IMR-90 (cell line): ENCODE measurements at regions not wholly inside any gene's neighbourhood (a gene's known extent, or its start where the extent isn't known, plus 50 kb on each side); places are given as distances from the start of the nearest gene placed in this dataset.

ENCODE experiments used
- ATAC-seq: fragments of 200-7000 bp; cut with Tn5 transposase; 2 replicates; pipeline ENCODE4 v1.9.1; 2020; ENCODE audit warnings: low read depth, mild to moderate bottlenecking, moderate library complexity
- BruUV-seq: library from RNA; stranded (reverse); fragments of 400-500 nt; replicated peaks from 2 replicates; lab custom pipeline; 2021; lab: Mats Ljungman, UMichigan
- CTCF ChIA-PET: fragments of 300-600 bp; formaldehyde crosslinking; extraction: SDS; loops from one replicate; lab custom pipeline; 2021; ENCODE audit warnings: antibody characterized with exemption; lab: Yijun Ruan, JAX
- POLR2A ChIA-PET: fragments of 300-600 bp; sonication (Branson Sonifier 250); formaldehyde crosslinking; loops from one replicate; lab custom pipeline; 2022; ENCODE audit warnings: antibody characterized with exemption; ENCODE audit not compliant: unreplicated experiment; lab: Charles Lee
- DNase-seq: peaks from one replicate; pipeline ENCODE4 v3.0.0; 2013
- H2AFZ ChIP-seq: replicated peaks from 2 replicates; pipeline ENCODE3; 2013; ENCODE audit warnings: low read length, mild to moderate bottlenecking; ENCODE audit not compliant: poor library complexity
- H2AK5ac ChIP-seq: 2 replicates; pipeline ENCODE4 v1.6.1; 2013; ENCODE audit warnings: low read depth, low read length, inconsistent platforms
- H2AK9ac ChIP-seq: replicated peaks from 2 replicates; pipeline ENCODE3; 2013; ENCODE audit warnings: mild to moderate bottlenecking, low read depth, low read length, moderate library complexity; ENCODE audit not compliant: poor library complexity
- H2BK120ac ChIP-seq: 2 replicates; pipeline ENCODE4 v1.6.1; 2013; ENCODE audit warnings: low read depth, low read length, inconsistent platforms
- H2BK15ac ChIP-seq: 3 replicates; pipeline ENCODE4 v1.6.1; 2013; ENCODE audit warnings: low read depth, low read length, inconsistent platforms
- H2BK20ac ChIP-seq: 2 replicates; pipeline ENCODE4 v1.6.1; 2013; ENCODE audit warnings: low read depth, mild to moderate bottlenecking, inconsistent platforms, low read length, moderate library complexity
- H2BK5ac ChIP-seq: 2 replicates; pipeline ENCODE4 v1.6.1; 2013; ENCODE audit warnings: mild to moderate bottlenecking, low read depth, low read length, inconsistent platforms; ENCODE audit not compliant: poor library complexity, severe bottlenecking
- H3K14ac ChIP-seq: replicated peaks from 2 replicates; pipeline ENCODE4 v1.6.1; 2013; ENCODE audit warnings: low read depth, low read length, inconsistent platforms
- H3K18ac ChIP-seq: 2 replicates; pipeline ENCODE4 v1.6.1; 2013; ENCODE audit warnings: low read depth, low read length, control low read depth
- H3K23ac ChIP-seq: 2 replicates; pipeline ENCODE4 v1.6.1; 2013; ENCODE audit warnings: low read depth, low read length, inconsistent platforms
- H3K27ac ChIP-seq: 2 replicates; pipeline ENCODE4 v1.5.1; 2013; ENCODE audit warnings: mild to moderate bottlenecking, control low read depth, low read length; ENCODE audit not compliant: insufficient read depth
- H3K27me3 ChIP-seq: 2 replicates; pipeline ENCODE4 v1.6.1; 2013; ENCODE audit warnings: low read length; ENCODE audit not compliant: control insufficient read depth, insufficient read depth
- H3K36me3 ChIP-seq: 2 replicates; pipeline ENCODE4 v1.6.1; 2013; ENCODE audit warnings: low read length, mixed read lengths; ENCODE audit not compliant: control insufficient read depth, insufficient read depth
- H3K4ac ChIP-seq: 2 replicates; pipeline ENCODE4 v1.6.1; 2013; ENCODE audit warnings: low read depth, low read length, inconsistent platforms
- H3K4me1 ChIP-seq: 2 replicates; pipeline ENCODE4 v1.6.1; 2013; ENCODE audit warnings: low read length, mixed read lengths; ENCODE audit not compliant: control insufficient read depth, insufficient read depth
- H3K4me2 ChIP-seq: 2 replicates; pipeline ENCODE4 v1.6.1; 2013; ENCODE audit warnings: low read depth, mild to moderate bottlenecking, control low read depth, low read length, moderate library complexity
- H3K4me3 ChIP-seq: 2 replicates; pipeline ENCODE4 v1.5.1; 2013; ENCODE audit warnings: low read depth, mild to moderate bottlenecking, control low read depth, low read length, moderate library complexity; ENCODE audit not compliant: insufficient read depth
- H3K56ac ChIP-seq: 2 replicates; pipeline ENCODE4 v1.6.1; 2013; ENCODE audit warnings: low read length, inconsistent platforms; ENCODE audit not compliant: insufficient read depth; ENCODE audit errors: extremely low read depth
- H3K79me1 ChIP-seq, 2 experiments: 2 replicates each; pipeline ENCODE4 v1.6.1; 2013; ENCODE audit warnings: low read length in 2 of 2, inconsistent platforms in 1 of 2, low read depth in 1 of 2
- H3K9ac ChIP-seq: 2 replicates; pipeline ENCODE4 v1.6.1; 2013; ENCODE audit warnings: low read depth, low read length, control low read depth
- H3K9me1 ChIP-seq: 2 replicates; pipeline ENCODE4 v1.6.1; 2013; ENCODE audit warnings: low read length, inconsistent platforms; ENCODE audit not compliant: insufficient read depth
- H3K9me3 ChIP-seq: 2 replicates; pipeline ENCODE4 v1.6.1; 2013; ENCODE audit warnings: low read length; ENCODE audit not compliant: control insufficient read depth, insufficient read depth
- H4K20me1 ChIP-seq: 2 replicates; pipeline ENCODE4 v1.6.1; 2013; ENCODE audit warnings: low read length, inconsistent platforms; ENCODE audit not compliant: insufficient read depth
- H4K5ac ChIP-seq: 2 replicates; pipeline ENCODE4 v1.6.1; 2013; ENCODE audit warnings: mild to moderate bottlenecking, low read depth, low read length, control low read depth
- H4K8ac ChIP-seq, 2 experiments: 2 replicates each; pipeline ENCODE4 v1.6.1; 2013; ENCODE audit warnings: low read depth in 2 of 2, low read length in 2 of 2, control low read depth in 1 of 2, inconsistent platforms in 1 of 2
- H4K91ac ChIP-seq: 2 replicates; pipeline ENCODE4 v1.6.1; 2013; ENCODE audit warnings: low read depth, low read length, inconsistent platforms; ENCODE audit not compliant: insufficient read depth
- CEBPB ChIP-seq: IDR thresholded peaks from 2 replicates; pipeline ENCODE4 v1.6.1; 2012; ENCODE audit warnings: low read depth, low read length, improper control_type of control experiment
- CHD1 ChIP-seq: IDR thresholded peaks from 2 replicates; pipeline ENCODE4 v1.6.1; 2012; ENCODE audit warnings: low read depth, low read length, improper control_type of control experiment
- MAFK ChIP-seq: IDR thresholded peaks from 2 replicates; pipeline ENCODE4 v1.6.1; 2012; ENCODE audit warnings: low read depth, low read length, improper control_type of control experiment
- MAZ ChIP-seq: IDR thresholded peaks from 2 replicates; pipeline ENCODE4 v1.6.1; 2012; ENCODE audit warnings: low read depth, mild to moderate bottlenecking, low read length, improper control_type of control experiment, moderate library complexity, borderline replicate concordance
- MXI1 ChIP-seq: IDR thresholded peaks from 2 replicates; pipeline ENCODE4 v1.6.1; 2012; ENCODE audit warnings: low read depth, mild to moderate bottlenecking, low read length, moderate library complexity, borderline replicate concordance
- RCOR1 ChIP-seq: IDR thresholded peaks from 2 replicates; pipeline ENCODE4 v1.6.1; 2012; ENCODE audit warnings: mild to moderate bottlenecking, low read length, improper control_type of control experiment; ENCODE audit not compliant: insufficient replicate concordance
- WGBS, 2 experiments: methylation state at CpG; one replicate each; pipeline versions ENCODE4 v1.1.5 to v1.1.7; 2013; ENCODE audit warnings: missing lambda C conversion rate in 2 of 2; ENCODE audit not compliant: insufficient read length in 1 of 2; ENCODE audit errors: extremely low coverage in 2 of 2; 5-methylcytosine and 5-hydroxymethylcytosine counted together
- dilution Hi-C: fragments of 300-500 bp; cut with HindIII; formaldehyde crosslinking; loops from one replicate; pipeline ENCODE4 v1.14.3; 2018; ENCODE audit warnings: low sequenced_read_pairs; ENCODE audit not compliant: unreplicated experiment
- in situ Hi-C: fragments of 300-500 bp; cut with MboI; formaldehyde crosslinking; loops from 3 replicates; pipeline ENCODE4 v1.14.3; 2019; ENCODE audit warnings: low sequenced_read_pairs, inconsistent platforms, mixed read lengths
- intact Hi-C: fragments of 100-400 bp; cut with micrococcal nuclease; formaldehyde crosslinking; loops from 2 replicates; pipeline ENCODE4 v1.10.0; 2022

DNA sequence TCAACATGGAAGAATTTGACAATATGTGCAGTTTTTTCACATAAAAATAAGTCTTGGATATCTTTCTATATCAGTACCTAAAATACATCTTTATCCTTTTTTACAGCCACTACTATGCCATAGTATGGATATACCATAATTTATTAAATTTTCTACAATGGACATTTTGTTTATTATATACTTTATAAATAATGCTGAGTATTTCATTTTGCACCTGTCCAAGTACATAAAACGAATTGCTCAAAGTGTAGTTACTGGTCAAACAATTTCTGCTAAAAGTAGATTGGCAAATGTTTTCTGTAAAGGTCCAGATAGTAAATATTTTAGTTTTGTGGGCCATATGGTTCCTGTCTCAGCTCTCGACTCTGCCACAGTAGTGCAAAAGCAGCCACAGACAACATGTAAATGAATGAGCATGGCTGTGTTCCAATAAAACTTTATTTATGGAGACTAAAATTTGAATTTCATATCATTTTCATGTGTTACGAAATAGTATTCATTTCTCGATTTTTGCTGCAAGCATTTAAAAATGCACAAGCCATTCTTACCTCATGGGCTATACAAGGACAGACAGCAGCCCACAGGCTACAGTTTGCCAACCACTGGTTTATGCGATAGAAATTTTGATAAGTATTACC, 96.9 kb upstream of the STEAP1B start:
- Histone ChIP-seq H3K9me3 (no peaks in the 10 kb centered on the region), H3K4me3 (no peak overlapping the region), H3K36me3 (no peaks in the 10 kb centered on the region), H3K27ac (no peak overlapping the region), H3K9ac (no peak overlapping the region), H3K56ac (no peak overlapping the region), H4K8ac (no peak overlapping the region; a peak in 1 of 4 replicates), H2BK120ac (peak overlapping the region; percentile 9; the same call in 1 of the 2 replicates), H3K14ac (no peak overlapping the region), H3K18ac (no peak overlapping the region), H3K27me3 (no peaks in the 10 kb centered on the region), H3K79me1 (no peaks in the 10 kb centered on the region), H2AFZ (no peak overlapping the region), H2BK20ac (no peak overlapping the region; the same call in 1 of the 2 replicates), H3K4ac (no peak overlapping the region), H3K4me2 (no peak overlapping the region), H4K91ac (no peak overlapping the region), H2AK9ac (no peak overlapping the region), H3K23ac (no peak overlapping the region), H4K5ac (no peak overlapping the region), H3K4me1 (peaks cover 2% of the 10 kb centered on the region), H2BK5ac (no peak overlapping the region), H2AK5ac (no peak overlapping the region; the same call in 1 of the 2 replicates), H4K20me1 (no peaks in the 10 kb centered on the region), H2BK15ac (no peak overlapping the region), H3K9me1 (peaks cover 14% of the 10 kb centered on the region)
- no TSS peak for BruUV-seq
- in situ Hi-C loops = no loop called here
- ChIA-PET CTCF (interaction anchor here (1.0 kb wide), 1 partner anchor 10 kb away, joined by 4 read pairs; no protein-coding TSS in a partner anchor), POLR2A (no interaction called here)
- DNase-seq (no peak), ATAC-seq (no peak)
- WGBS, 2 experiments = 20% methylated on average over 1 of the region's 5 CpGs; no CpG with 5 or more reads in 1 of the 2 experiments
- intact Hi-C loops = no loop called here
- dilution Hi-C loops = no loop called here
- TF ChIP-seq MXI1 (no peak), CHD1 (no peak), RCOR1 (no peak), CEBPB (peak; percentile 67), MAFK (no peak), MAZ (no peak)
